Activated CD8-positive, alpha-beta memory T cell treated with anti-CD3 and anti-CD28 coated beads for 24 hours (primary cell): ENCODE measurements at regions not wholly inside any gene's neighbourhood (a gene's known extent, or its start where the extent isn't known, plus 50 kb on each side); places are given as distances from the start of the nearest gene placed in this dataset.
A peak's percentile ranks its signal among the peaks of the same experiment; 100 is the strongest.
"Not testable (repeated sequence)": the region's sequence is repeated elsewhere in the genome, so short reads cannot be mapped to it uniquely, and the experiment has no call there.

ENCODE experiments used
- DNase-seq: peaks from one replicate; pipeline ENCODE4 v3.0.0-alpha.2; 2020

DNA sequence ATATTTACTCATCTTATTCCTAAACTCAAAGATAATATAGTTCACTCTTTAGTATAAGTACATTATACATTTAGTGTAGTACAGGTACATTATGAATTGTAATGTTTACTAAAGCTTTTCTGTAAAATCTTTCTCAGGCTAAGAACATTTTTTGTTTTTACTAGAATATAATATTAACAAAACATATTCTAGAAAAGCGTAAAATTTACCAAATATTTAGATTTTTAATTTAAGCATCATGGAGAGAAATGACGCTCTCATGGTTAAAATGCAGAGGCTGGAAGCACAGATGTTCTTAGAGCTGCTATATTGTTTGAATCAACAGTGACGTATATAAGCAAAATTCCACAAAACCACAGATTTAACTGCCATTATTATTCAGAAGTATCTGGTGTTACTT lies 54.7 kb upstream of the NBPF15 start:
- not testable (repeated sequence) for DNase-seq

DNA sequence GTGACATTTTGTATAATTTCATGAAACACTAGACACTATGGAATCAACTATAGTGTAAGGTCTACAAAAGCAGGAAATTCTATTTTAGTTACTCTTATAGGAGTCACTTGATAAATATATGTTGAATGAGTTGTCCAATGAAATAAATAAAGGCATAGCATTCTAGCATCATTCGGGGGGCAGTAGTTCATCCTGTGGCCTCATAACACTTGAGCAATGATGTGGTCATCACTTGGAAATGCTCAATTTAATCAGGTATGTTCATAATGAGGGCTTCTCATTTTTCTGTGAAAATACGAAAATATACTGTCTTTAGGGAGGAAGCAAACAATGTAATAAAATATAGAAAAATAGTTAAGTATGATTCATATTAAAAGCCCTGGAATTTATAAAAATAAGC lies 55.4 kb upstream of the NBPF15 start:
- DNase-seq: not testable (repeated sequence)

DNA sequence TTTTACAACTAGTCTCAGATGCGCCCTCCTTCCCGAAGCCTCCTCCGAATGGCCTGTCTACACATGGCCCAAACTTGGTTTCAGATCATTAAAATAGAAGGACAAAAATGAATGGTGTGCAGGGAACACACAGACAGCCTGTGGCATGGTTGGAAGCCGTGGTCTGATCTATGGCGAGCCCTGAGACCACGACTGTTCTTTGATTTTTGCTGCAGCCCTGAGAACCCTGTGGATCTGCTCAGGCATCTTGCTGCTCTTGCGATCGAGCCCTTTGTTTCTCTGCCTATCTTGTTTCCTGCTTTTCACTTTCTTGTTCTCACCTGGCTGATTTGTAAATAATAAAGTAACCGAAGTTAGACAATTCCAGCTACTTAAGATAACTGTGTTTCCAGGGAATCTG lies 57.0 kb upstream of the NBPF15 start:
- not testable (repeated sequence) for DNase-seq

DNA sequence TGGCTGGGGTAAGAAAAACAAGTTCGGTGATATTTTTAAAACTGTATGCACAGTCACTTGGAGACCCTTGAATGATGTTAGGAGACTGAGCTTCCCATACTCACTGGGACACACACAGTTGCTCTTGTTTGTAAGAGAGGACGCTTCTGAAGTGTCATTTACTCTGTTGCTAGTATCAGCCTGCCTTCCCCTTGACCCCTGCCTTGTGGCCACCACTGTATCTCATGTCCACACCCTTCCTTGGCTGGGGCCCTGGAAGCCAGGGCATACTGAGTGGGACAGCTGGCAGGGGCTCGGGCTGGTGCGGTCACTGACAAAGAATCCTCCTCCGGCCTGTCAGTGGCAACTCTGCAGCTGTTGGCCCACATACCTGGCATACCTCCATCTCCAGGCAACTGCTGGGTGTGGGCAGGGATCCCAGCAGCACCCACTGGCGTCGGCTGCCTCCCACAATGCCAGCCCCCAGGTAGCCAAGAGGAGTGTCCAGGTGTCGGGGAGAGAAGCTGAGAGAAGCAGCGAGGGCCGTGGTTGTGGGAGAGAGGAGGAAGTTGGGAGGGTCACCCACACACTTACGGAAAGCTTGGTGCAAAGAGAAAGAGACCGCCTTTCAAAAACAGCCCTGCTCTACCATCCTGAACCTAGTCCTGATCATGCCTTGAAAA lies 58.2 kb upstream of the NBPF15 start:
- DNase-seq: not testable (repeated sequence)

DNA sequence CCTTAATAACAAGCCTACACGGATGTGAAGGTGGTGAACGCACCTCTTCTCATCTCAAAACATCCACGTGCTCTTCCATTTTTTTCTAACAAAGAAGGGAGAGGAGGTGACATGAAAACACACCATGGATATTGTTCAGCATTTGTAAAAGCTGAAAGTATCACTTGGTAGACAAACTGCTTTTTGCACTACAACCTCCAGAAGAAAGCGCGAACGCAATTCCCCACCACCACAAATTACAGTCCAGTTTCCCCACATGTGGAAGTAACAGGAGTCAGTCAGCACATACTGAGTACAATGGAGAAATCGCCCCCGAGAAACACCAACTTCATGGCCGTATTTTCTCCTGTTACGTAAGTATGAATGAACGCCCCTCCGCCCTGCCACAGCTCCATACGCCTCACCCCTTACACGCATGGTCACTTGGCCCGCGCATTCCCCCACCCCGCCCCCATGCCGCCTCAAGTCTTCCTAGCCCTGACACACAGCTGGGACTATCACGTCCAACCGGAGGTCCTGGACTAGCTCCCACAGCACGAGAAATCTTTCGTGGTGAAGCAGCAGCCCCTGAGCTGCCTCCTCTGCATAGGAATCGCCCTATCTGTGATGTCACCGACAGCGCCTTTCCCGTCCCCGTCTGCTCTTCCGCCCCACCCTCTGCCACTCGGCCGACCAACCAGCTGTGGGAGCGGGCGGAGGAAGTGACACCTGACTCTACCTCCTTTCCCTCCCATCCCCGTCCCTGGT lies 62.4 kb upstream of the NBPF15 start:
- DNase-seq: peak; percentile 80

DNA sequence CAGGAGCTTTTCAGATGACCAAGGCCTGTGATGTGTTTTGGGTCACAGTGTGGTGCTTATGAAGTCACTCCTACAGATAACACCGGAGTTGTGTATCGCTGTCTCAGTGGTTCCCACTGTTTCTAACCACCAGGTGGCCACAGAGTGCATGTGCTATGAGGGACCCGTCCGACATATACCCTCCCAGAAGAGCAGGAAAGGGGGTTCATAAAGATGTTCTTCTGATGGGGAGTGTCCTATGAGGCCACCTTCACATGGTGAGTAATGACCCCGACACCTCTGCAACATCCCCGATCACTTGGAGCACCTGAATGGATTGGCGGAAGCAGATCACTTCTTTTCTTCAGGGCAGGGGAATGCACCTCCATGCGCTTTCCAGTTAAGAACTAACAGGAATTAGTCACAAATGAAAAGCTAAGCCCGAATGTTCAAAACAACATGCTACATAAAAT lies 60.5 kb upstream of the PPIAL4F start:
- peak; percentile 70 for DNase-seq

DNA sequence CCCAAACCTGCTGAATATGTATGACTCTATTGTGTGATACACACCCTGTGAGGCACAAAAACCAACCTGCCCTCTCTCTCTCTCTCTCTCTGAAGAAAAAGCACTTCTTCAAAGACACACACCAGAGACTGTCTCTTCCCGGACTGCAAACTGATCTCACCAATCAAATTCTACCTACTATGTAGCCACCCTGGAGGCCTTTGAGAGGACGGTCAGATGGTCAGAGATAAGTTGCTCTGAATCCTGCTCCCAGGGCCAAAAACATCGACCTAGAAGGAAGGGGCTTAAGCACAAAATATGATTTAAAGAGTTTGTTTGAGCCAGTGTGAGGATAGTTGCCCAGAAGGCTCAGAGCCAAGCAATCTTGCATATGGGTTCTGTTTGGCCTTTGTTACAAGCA lies 59.2 kb upstream of the PPIAL4F start:
- not testable (repeated sequence) for DNase-seq

DNA sequence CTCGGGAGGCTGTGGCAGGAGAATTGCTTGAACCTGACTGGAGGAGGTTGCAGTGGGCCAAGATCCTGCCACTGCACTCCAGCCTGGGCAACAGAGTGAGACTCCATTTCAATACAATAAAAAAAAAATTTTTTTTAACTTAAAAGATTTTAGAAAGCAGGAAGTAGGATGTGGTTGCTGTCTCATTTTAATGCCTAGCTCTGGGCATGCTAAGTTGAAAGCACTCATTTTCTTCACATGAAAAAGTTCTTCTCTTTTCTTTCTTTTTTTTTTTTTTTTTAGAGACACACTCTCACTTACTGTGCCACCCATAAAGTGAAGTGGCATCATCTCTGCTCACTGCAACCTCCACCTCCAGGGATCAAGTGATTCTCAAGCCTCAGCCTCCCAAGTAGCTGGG lies 58.4 kb upstream of the PPIAL4F start:
- not testable (repeated sequence) for DNase-seq

DNA sequence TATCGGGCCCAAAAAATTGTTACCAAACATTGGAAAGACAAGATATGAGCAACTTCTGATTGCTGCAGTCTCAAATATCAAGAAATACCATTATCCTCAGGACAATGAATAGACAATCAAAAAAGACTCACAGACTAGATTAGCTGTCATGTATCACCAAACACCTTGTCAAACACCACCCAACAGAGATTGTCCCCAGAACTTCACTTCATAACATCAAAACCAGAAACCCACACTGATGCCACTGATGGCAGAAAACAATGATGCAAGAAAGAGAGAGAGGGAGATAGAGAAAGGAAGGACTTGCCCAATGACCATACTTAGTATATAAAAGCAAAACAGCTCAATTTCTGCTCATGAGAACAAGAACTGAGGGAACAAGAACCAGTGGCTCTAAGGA lies 56.0 kb upstream of the PPIAL4F start:
- not testable (repeated sequence) for DNase-seq

DNA sequence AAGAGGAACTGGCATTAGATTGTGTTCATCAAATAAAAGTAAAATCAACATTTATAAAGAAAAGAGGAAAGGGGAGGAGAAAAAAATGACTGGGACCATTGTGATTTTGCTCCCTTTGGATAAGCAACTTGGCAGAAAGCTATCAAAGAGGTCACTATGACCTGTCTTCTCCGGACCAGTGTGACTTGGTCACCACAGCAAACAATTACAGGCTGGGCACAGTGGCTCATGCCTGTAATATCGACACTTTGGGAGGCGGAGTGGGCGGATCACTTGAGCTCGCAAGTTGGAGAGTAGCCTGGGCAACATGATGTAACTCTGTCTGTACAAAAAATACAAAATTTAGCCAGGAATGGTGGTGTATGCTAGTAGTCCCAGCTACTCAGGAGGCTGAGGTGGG lies 55.5 kb upstream of the PPIAL4F start:
- DNase-seq: not testable (repeated sequence)

DNA sequence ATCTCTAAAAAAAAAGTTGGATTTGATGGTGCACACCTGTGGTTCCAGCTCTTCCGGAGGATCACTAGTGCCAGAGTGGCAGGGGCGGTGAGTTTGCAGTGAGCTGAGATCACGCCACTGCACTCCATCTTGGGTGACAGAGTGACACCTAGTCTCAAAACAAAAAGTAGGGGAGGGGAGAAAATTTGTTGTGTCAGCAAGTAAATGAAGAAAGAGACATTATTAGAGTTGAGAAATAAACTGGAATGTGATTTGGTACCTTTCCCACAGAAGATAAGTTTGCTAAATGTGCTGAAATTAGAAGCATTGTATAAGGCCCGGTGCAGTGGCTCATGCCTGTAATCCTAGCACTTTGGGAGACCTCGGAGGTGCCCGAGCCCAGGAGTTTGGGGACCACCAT lies 54.0 kb upstream of the PPIAL4F start:
- not testable (repeated sequence) for DNase-seq

DNA sequence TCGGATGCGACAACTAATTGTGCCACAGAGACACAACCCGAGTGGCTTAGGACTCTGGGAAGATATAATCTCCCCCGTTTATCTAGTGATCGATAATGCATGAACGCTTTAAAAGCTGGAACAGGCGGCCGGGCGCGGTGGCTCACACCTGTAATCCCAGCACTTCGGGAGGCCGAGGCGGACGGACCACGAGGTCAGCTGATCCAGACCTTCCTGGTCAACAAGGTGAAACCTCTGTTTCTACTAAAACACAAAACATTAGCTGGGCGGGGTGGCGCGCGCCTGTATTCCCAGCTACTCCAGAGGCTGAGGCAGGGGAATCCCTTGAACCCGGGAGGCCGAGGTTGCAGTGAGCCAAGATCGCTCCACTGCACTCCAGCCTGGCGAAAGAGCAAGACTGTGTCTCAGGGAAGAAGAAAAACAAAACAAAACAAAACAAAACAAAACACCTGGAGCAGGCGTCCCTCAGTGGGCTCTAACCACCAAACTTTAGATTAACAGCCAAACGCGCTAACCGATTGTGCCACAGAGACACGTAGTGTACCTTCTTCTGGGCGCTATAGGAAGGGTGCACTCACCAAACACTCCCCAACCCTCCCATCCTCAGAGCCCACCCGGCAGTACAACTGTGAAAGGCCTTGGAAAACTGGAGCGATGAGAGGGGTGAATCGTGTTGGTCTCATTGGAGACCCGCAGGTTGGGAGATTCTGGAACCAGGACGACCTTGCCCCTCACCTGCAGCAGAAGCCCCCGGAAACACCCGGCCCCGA lies 53.3 kb upstream of the PPIAL4F start:
- DNase-seq: not testable (repeated sequence)
